NCI-H460 (cell line): ENCODE measurements at regions not wholly inside any gene's neighbourhood (a gene's known extent, or its start where the extent isn't known, plus 50 kb on each side); places are given as distances from the start of the nearest gene placed in this dataset.
A peak's percentile ranks its signal among the peaks of the same experiment; 100 is the strongest.

Experiments
- DNase-seq: peaks from one replicate; pipeline ENCODE4 v3.0.0-alpha.2; 2016; ENCODE audit warnings: low read depth; ENCODE audit errors: extremely low read depth

GRCh38 chr9:11868795-11869194 is 824.4 kb upstream of the TYRP1 start:
- DNase-seq: no peak

- DNase-seq: no peak
Measured at GRCh38 chr9:11871852-11872251, 821.3 kb upstream of the TYRP1 start.

GRCh38 chr9:11872471-11872870 is 820.7 kb upstream of the TYRP1 start:
- DNase-seq: no peak

- no peak for DNase-seq
Measured at GRCh38 chr9:11874414-11874813, 818.8 kb upstream of the TYRP1 start.

- no peak for DNase-seq
Measured at GRCh38 chr9:11892401-11892800, 800.8 kb upstream of the TYRP1 start.

- no peak for DNase-seq
Measured at GRCh38 chr9:11893331-11893730, 799.9 kb upstream of the TYRP1 start.

GRCh38 chr9:11894136-11894535 is 799.0 kb upstream of the TYRP1 start:
- no peak for DNase-seq

- DNase-seq: no peak
Measured at GRCh38 chr9:11902610-11903009, 790.6 kb upstream of the TYRP1 start.

GRCh38 chr9:11915699-11916098 is 777.5 kb upstream of the TYRP1 start:
- no peak for DNase-seq

GRCh38 chr9:11928871-11929321 is 764.3 kb upstream of the TYRP1 start:
- no peak for DNase-seq

- DNase-seq: no peak
Measured at GRCh38 chr9:11931109-11931508, 762.1 kb upstream of the TYRP1 start.

GRCh38 chr9:11931751-11932150 is 761.4 kb upstream of the TYRP1 start:
- no peak for DNase-seq

GRCh38 chr9:11933926-11934325 is 759.3 kb upstream of the TYRP1 start:
- DNase-seq: peak; percentile 38

- no peak for DNase-seq
Measured at GRCh38 chr9:11946531-11946930, 746.7 kb upstream of the TYRP1 start.

GRCh38 chr9:11962327-11962726 is 730.9 kb upstream of the TYRP1 start:
- DNase-seq: no peak

- no peak for DNase-seq
Measured at GRCh38 chr9:11966786-11967185, 726.4 kb upstream of the TYRP1 start.

GRCh38 chr9:11968631-11969030 is 724.6 kb upstream of the TYRP1 start:
- DNase-seq: no peak

GRCh38 chr9:11973011-11973410 is 720.2 kb upstream of the TYRP1 start:
- no peak for DNase-seq

GRCh38 chr9:11973511-11973910 is 719.7 kb upstream of the TYRP1 start:
- no peak for DNase-seq

GRCh38 chr9:11992866-11993265 is 700.3 kb upstream of the TYRP1 start:
- no peak for DNase-seq

- DNase-seq: no peak
Measured at GRCh38 chr9:12014488-12014887, 678.7 kb upstream of the TYRP1 start.

GRCh38 chr9:12054235-12054634 is 639.0 kb upstream of the TYRP1 start:
- no peak for DNase-seq

- DNase-seq: no peak
Measured at GRCh38 chr9:12056874-12057273, 636.3 kb upstream of the TYRP1 start.

GRCh38 chr9:12060067-12060466 is 633.1 kb upstream of the TYRP1 start:
- no peak for DNase-seq
